Epidermal melanocyte (primary cell): ENCODE measurements at regions not wholly inside any gene's neighbourhood (a gene's known extent, or its start where the extent isn't known, plus 50 kb on each side); places are given as distances from the start of the nearest gene placed in this dataset.
"Not testable (repeated sequence)": the region's sequence is repeated elsewhere in the genome, so short reads cannot be mapped to it uniquely, and the experiment has no call there.

Experiments used
- DNase-seq: peaks from one replicate; pipeline ENCODE4 v3.0.0; 2011; ENCODE audit warnings: low spot score; ENCODE audit not compliant: insufficient read length

DNA sequence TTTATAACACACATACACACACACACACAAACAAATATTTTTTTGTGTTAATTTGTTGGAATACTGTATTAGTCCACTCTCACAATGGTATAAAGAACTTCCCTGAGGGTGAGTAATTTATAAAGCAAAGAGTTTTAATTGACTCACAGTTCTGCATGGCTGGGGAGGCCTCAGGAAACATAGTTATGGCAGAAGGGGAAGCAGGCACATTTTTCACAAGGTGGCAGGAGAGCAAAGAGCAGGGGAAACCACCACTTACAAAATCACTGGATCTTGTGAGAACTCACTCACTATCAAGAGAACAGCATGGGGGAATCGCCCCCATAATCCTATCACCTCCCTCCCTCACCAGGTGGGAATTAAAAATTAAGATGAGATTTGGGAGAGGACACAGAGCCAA, 205.4 kb upstream of the PTPRD start:
- DNase-seq, result no peak

DNA sequence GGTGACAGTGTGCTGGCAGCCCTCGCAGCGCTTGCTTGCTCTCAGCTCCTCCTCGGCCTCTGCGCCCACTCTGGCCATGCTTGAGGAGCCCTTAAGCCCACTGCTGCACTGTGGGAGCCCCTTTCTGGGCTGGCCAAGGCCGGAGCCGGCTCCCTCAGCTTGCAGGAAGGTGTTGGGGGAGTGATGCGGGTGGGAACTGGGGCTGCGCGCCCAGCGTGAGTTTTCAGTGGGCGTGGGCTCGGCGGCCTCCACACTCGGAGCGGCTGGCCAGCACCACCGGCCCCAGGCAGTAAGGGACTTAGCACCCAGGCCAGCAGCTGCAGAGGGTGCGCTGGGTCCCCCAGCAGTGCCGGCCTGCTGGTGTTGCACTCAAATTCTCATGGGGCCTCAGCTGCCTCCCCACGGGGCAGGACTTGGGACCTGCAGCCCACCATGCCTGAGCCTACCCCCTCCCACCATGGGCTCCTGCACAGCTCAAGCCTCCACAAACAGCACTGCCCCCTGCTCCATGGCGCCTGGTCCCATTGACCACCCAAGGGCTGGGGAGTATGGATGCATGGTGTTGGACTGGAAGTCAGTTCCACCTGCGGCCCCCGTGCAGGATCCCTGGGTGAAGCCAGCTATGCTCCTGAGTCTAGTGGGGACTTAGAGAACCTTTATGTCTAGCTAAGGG, 223.1 kb upstream of the PTPRD start:
- no peak for DNase-seq

GRCh38 chr9:10843151-10843550, 230.3 kb upstream of the PTPRD start:
- no peak for DNase-seq

- DNase-seq, result no peak
Measured at GRCh38 chr9:10855847-10856246, 243.0 kb upstream of the PTPRD start.

- no peak for DNase-seq
Measured at GRCh38 chr9:10858817-10859216, 246.0 kb upstream of the PTPRD start.

DNA sequence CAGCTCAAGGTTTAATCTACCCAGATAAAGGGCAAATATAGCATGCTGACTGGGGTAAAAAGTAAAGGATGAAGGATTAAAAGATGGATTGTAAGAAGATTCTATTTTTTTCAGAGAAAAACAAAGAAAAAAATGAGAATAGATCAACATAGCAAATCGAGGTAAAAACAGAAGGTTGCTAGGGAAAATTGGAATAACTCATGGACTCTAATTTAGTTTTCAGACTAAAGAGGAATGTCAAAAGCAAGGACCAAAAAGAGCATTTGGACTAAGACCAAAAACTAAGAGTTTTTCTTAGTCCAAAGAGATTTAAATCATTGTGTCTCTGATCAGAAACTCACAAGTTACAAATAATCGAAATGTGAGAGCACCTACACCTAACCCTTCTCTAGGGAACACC, 250.7 kb upstream of the PTPRD start:
- no peak for DNase-seq

DNA sequence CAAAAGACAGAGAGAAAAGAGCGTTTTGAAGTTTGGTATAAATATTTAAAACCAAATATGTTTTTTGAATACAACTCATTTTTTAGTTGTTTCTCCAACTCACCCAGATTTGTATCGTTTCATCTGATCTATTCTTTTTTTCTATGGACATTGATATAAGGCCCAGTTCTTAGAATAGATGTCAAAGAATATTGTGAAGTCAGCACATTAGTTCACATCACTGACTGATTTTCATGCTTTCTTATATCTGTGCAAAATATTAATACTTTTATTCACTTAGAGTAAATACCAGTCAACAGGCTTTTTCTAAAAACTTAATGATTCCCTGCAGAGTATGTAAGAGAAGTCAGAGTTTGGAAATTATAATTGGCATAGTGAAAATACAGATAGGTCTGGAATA, 254.4 kb upstream of the PTPRD start:
- DNase-seq, result no peak

GRCh38 chr9:10869687-10870086, 256.9 kb upstream of the PTPRD start:
- DNase-seq, result no peak

DNA sequence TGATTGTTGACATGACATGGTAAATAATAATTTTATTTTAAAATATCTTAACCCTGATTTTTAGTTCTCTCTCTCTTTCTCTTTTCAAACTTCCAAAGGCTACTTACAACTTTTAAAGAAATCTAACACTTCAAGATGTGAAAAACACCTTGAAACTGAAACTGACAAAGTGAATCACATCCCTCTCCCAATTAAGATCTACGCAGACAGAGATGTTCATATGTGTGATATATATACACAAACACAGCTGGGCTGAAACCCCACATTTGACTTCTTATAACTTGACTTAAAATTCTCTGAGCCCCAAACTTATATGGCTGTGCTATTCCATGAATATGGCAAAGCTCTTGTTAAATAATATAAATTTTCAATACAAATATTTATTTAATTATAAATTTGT, 261.2 kb upstream of the PTPRD start:
- DNase-seq, result no peak

DNA sequence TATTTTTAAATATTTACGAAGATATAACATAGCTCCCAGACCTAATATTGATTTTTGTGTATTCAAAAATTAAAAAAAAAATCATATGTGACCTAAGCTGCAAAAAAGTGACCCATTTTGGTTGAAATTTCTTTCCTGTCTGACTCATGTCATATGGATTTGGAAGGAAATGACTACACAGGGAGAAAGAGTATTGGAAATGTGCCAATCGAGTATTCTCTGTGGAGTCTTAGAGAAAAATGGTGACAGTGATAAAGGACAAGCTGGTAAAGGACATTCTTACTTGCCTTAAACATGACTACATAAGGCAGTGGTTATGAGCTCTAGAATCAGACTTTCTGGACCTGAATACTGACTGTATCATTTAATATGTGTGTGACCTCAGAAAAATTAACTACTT, 262.9 kb upstream of the PTPRD start:
- DNase-seq, result no peak

DNA sequence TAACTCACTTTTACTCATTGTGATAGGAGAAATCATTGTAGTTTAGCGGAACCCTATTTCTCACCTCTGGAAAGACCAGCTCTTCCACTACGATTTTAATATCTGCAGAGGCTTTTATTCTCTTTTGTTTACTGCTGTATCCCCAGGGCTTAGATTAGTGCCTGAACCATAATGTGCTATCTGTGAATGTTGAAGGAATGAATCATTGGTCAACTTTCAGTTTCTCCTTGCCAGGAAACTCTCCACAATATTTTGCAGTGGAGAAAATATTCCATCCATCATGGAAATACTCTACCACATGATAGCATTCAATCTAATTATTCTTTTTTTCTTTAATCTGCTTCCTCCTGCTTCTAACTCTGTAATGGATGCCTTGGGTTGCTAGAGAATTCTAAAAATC, 263.5 kb upstream of the PTPRD start:
- DNase-seq, result no peak

- DNase-seq, result not testable (repeated sequence)
Measured at GRCh38 chr9:10890266-10890665, 277.5 kb upstream of the PTPRD start.

GRCh38 chr9:10899509-10899908, 286.7 kb upstream of the PTPRD start:
- DNase-seq, result no peak

DNA sequence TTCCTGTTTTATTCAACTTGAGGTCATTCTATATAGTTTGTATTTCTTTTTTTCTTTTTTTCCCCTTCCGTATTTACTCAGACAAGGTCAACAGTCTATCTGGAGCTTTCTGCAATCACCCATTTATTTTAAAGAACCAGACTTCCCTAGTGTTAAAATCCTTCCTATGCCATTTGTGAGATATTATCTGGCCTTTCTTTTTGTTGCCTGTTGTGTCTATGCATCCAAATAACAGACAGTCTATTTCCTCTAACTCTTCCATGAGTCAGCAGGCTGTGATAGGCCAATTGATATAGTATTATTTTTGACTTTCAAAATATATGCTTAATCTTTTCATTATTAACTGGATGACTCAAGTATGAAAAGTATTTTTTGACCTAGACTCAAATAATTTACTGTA, 291.2 kb upstream of the PTPRD start:
- DNase-seq, result no peak

- no peak for DNase-seq
Measured at GRCh38 chr9:10910779-10911178, 298.0 kb upstream of the PTPRD start.

- DNase-seq, result no peak
Measured at GRCh38 chr9:10911373-10911772, 298.6 kb upstream of the PTPRD start.

DNA sequence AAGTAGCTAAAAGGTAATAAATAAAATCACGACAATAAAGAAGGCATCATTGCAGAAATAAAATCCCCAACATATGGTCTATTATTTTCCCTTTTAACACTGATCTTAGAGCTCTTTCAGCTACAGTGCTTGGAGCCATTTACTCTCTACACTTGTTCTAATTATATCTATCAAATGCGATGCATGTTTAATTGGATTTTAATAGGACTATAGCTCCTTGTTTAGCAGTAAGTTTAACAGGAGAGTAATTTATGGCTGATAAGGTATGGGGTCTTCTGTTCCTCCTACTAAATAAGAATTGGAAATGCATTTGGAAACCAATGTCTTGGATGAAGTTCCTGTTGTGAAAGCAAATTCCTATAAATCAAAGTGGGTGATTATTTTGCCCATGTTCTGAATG, 304.2 kb upstream of the PTPRD start:
- DNase-seq, result no peak

DNA sequence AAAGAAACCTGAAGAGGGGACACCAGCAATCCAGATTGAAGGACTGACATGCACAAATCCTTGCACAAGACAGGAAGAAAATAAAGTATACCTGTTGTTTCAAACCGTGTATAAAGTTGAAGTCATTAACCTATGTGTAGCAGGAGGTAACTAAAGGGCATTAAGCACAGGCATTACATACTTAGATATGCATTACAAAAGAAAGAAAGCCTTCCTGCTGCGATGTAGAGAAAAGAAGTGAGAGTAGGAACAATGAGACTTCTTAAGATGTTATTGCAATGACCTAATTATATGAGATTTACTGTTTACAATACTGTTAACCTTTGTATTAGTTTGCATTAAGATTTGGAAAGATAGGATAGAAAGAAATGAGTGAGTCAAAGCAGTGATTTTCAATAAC, 308.9 kb upstream of the PTPRD start:
- no peak for DNase-seq

DNA sequence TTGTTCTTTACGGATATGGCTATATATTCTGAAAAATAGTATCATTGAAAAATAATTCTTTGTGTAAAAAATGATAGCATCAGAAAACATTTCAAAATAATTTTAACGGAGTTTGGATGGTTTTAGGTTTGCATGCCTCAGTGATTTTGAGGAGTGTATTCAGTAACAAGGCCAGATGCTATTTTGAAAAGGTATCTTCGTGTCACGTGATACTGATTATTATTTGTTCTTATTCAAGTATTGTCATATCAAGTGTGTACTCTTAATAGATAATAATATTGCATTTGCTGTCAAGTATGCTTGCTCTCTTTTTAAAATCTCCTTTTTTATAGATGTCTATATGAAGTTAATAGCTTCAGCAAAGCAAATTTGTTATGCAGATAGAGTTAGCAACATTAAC, 313.1 kb upstream of the PTPRD start:
- DNase-seq, result no peak

DNA sequence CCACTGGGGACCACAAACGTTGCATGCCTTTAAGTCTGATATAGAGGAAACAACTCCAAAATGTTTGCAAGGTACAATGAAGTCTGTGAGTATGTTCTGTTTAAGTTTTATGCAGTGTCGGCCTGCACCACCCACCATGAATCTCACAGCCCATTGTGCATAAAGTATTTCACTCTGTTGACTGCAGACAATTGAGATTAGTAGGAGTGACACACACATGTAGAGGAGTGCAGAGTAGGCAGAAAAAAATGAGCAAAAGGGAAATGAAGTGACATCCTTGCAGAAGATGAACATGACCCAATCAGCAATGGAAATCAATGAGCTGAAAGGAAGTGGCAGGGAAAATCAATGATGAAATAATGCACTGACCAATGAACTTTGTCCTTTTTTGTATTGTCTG, 315.6 kb upstream of the PTPRD start:
- no peak for DNase-seq

DNA sequence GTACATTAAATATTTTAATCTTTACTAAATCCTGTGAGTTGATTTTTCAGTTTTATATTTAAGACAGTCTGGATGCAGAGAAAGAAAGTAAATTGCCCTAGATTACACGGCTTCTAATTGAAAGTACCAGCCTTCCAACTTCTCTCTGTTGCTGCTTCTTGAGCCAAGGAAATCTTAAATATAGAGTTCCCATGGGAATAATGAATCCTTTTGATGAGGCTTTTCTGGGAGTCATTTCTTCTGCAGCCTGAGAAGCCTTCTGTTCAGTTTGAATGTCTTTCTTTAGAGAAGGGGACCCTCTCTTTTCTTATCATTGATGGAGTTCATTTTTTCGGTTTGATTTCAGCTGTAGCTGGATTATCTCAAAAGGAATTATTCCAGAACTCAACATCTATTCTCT, 317.3 kb upstream of the PTPRD start:
- no peak for DNase-seq

DNA sequence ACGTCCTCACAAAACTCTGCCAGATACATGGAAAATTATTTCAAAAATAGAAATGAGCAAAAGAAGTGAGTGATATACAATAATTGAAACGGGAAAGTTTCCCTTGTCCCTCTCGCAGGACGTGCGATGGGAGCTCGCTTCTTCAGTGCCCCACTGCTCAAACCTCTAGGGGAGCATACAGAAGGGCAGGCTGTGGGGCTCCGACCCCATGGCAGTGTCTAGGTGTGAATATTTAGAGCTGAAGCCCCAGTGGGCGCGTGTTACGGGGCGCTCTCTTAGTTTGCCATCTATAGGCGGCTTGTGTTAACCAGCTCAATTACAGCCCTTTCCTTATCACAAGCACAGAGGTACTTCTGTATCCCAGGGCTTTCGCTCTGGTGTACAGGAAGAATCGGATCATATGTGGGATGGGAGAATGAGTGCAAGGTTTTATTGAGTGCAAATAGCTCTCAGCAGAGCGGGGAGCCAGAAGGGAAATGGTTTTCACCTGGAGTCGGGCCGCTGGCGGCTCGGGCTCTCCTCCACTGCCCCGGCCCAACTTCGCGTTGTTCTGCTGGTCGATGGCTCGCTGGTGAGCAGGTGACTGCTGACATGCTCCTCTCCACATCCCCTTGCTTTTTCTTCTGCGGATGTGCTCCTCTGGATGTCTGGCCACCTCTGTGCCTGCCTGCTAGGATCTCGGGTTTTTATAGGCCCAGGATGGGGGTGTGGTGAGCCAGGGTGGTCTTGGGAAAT, 334.0 kb upstream of the PTPRD start:
- no peak for DNase-seq

- DNase-seq, result no peak
Measured at GRCh38 chr9:10957878-10958277, 345.1 kb upstream of the PTPRD start.
